GM19463 (cell line): ENCODE measurements at regions not wholly inside any gene's neighbourhood (a gene's known extent, or its start where the extent isn't known, plus 50 kb on each side); places are given as distances from the start of the nearest gene placed in this dataset.
"Not testable (repeated sequence)": the region's sequence is repeated elsewhere in the genome, so short reads cannot be mapped to it uniquely, and the experiment has no call there.

Source experiments
- ATAC-seq: cut with Tn5 transposase; IDR thresholded peaks from one replicate; pipeline ENCODE4 v1.9.1; 2021; ENCODE audit warnings: mild to moderate bottlenecking, moderate library complexity; ENCODE audit not compliant: unreplicated experiment

DNA sequence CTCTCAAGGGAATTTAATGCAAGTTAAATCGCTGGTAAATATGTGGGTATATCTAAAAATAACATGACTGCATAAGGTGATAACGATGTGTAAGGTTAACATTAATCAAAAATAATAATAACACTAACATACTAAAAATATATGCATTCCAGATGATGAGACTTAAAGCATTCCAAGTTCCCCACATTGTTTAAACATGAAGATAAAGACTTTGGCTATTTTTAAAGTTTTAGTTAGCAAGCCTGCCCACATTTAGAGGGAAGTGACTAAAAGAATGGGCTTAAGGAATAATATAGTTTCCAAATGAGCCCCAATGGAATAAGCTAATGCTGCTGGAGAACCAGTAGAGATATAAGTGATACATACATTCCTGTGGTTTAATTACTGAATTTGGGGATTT, 941.3 kb downstream of the TBC1D32 start:
- ATAC-seq = no peak

DNA sequence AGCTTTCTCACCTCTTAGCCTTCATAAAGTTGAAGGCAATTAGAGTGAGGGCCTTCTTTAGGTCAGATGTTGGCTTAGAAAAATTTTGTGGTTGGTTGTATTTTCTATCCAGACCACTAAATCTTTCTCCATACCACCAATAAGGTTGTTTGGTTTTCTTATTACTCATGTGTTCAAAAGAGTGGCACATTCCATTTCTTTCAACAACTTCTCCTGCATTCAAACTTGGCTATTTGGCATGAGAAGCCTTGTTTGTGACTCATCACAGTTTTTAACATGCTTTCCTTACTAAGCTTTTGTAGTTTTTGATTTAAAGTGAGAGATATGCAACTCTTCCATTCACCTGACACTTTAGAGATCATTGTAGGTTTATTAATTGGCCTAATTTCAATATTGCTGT, 949.6 kb downstream of the TBC1D32 start:
- ATAC-seq = no peak

- no peak for ATAC-seq
Observed at GRCh38 chr6:120383681-120384080, 950.6 kb downstream of the TBC1D32 start.

- ATAC-seq = peak; percentile 88
Observed at GRCh38 chr6:120378582-120379220, 955.6 kb downstream of the TBC1D32 start.

DNA sequence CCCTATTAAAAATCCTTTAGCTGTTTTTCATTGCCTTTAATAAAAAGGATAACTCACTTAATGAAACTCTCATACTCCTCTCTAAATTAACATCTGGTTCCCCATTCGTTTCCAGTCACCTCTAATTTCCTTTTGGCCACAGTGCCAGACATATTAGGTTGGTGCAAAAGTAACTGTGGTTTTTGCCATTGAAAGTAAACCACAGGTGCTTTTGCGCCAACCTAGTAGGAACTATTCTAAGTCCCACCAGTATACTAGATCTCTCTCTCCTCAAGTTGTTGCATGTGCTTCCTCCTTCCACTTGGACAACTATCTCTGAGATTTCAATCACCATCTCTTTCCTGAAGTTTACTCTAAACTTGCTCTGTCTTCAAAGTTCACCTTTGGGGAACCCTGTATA, 961.1 kb downstream of the TBC1D32 start:
- no peak for ATAC-seq

- ATAC-seq = no peak
Observed at GRCh38 chr6:120363429-120363828, 970.9 kb downstream of the TBC1D32 start.

GRCh38 chr6:120358535-120358934, 975.7 kb downstream of the TBC1D32 start:
- ATAC-seq = not testable (repeated sequence)

DNA sequence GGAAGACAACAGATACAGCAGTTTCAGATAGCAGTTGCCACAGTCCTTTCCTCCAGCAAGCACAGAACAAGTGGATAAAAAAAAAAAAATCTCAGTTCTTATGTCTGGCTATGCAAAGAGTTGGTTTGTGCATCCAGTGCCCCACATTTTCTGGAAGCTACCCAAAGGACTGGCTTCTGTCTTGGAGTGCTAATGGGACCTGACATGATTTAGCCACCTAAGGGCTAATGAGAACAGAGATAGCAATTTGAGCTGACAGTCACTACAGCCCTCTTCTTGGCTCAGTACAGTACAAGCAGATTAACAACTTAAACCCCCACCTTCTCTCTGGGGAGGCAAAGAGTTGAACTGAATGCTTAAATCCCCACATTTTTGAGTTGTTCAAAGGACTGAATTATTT, 976.8 kb downstream of the TBC1D32 start:
- ATAC-seq = no peak

DNA sequence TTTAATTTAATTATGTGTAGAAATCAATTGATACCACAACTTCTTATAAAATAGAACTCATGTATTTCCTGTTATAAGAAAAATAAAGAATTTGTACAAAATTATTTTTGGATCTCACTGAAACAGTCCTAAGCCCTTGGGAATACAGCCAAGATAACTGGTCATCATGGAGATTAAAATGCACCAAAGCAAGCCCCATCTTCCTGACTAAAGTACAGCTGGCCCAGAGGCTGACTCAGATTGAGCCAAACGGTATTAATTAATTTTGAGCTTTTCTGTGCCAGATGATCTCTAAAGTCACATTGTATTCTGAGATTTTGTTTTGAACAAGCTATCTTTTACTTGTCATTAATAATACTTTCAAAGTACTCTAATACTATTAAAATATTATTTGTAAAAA, 978.5 kb downstream of the TBC1D32 start:
- no peak for ATAC-seq

- ATAC-seq = peak; percentile 65
Observed at GRCh38 chr6:120354452-120355098, 979.7 kb downstream of the TBC1D32 start.

DNA sequence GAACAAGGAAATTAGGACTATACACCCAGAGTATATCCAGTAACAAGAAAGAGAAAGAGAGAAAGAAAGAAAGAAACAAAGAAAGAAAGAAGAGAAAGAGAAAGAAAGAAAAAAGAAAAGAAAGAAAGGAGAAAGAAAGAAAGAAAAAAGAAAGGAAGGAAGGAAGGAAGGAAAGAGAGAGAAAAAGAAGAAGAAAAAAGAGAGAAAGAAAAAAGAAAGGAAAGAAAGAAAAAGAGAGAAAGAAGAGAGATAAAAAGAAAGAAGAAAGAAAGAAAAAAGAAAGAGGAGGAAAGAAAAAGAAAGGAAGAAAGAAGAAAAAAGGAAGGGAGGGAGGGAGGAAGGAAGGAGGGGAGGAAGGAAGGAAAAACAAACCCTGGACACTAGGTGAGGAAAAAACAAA, 981.8 kb downstream of the TBC1D32 start:
- ATAC-seq = no peak

- ATAC-seq = no peak
Observed at GRCh38 chr6:120348926-120349325, 985.4 kb downstream of the TBC1D32 start.

DNA sequence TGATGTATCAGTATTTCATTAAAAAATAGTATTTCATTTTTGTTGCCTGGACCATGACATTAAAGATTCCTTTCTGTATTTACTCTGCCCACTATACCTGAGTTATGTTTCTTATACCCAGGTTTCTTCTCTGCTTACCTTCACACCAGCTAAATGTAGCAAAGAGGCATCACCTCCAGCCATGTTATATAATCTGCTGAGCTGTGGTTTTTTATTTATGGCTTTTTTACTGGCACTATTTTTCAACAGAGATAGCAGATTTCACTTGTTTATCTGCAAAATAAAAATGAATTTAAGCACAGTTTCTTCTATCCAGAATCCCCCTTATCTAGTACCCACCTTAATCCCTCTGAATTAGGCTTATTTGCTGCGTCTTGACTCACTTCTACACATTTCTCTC, 979.0 kb upstream of the MAN1A1 start:
- ATAC-seq = no peak

DNA sequence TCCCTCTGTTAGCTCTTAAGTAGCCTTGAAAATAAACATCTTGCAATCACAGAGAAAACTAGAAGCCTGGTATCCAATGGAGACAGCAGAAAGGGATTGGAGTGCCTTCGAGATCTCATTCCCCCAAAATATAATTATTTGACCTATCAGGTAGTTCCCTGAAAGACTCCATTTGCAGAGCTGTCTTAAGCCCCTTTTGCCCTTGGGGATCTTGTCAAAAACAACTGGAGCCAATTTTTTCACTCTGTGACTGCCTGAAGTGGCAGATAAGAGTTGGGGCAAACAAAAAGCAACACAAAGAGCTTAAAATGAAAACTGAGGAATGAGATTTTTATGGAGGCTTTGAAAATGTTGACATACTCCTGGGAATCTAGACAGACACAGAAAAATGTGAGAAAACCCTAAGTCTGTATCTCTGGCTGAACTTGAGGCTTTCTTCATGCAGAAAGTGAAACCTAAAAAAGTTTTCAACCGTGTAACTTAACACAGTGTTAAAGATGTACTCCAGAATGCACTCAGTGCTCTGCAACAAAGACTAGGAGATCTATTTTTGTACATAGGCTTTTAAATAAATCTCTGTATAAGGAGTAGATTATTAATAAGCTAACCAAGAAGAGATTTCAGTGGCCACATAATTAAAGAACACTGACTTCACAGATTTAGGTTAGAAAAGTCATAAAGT, 971.1 kb upstream of the MAN1A1 start:
- ATAC-seq = peak; percentile 78

DNA sequence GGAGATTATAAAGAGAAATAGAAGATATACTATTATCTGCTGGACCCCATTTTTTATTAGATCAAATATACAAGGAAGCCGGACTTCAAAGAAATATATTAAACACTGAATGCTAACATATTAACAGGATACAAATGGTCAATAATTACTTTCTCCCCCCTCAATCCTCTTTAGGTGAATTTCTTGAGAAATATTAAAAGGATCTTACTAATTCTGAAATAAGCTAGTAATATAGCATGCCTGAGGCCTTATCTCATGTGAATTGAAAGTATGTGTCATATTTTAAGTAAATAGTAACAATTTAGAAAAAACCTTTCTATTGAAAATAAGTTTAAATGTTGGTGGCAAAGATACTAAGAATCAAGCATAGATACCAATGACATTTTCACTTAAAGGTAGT, 954.7 kb upstream of the MAN1A1 start:
- peak; percentile 46 for ATAC-seq

DNA sequence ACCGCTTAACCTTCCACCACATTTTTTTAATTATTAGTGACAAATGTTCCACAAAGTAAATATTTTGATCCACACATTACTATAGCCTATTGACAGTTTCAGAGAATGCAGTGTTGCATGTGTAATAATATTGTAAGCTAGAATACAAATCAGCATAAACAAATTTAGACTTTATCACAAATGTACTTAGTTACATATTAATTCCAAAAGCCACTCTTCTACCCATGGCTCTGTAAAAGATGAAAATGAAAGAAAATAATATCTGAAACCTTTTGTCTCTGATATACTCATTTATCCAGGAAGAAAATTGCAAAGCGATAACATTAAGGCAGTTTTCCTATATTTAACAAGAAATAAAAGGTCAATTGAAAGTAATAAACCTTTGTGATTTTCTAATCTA, 954.0 kb upstream of the MAN1A1 start:
- peak; percentile 52 for ATAC-seq

DNA sequence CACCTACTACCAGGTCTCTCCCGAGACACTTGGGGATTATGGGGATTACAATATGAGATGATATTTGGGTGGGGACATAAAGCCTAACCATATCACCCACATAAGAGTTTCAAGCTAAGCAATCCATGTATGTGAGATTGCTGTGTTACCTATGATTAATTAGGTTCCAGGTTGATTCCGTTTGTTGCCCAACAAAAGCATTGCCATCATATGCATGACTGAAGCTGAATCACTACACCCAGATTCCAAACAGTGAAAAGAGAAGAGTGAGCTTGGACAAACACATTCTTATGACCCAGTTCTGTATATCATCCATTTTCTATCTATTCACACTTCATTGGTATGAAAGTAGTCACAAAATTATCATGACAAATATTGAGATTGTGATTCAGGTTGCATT, 952.5 kb upstream of the MAN1A1 start:
- no peak for ATAC-seq

GRCh38 chr6:120290964-120291363, 941.4 kb upstream of the MAN1A1 start:
- ATAC-seq = peak; percentile 48

GRCh38 chr6:120282005-120282404, 932.4 kb upstream of the MAN1A1 start:
- ATAC-seq = no peak

GRCh38 chr6:120279466-120280167, 930.1 kb upstream of the MAN1A1 start:
- no peak for ATAC-seq

DNA sequence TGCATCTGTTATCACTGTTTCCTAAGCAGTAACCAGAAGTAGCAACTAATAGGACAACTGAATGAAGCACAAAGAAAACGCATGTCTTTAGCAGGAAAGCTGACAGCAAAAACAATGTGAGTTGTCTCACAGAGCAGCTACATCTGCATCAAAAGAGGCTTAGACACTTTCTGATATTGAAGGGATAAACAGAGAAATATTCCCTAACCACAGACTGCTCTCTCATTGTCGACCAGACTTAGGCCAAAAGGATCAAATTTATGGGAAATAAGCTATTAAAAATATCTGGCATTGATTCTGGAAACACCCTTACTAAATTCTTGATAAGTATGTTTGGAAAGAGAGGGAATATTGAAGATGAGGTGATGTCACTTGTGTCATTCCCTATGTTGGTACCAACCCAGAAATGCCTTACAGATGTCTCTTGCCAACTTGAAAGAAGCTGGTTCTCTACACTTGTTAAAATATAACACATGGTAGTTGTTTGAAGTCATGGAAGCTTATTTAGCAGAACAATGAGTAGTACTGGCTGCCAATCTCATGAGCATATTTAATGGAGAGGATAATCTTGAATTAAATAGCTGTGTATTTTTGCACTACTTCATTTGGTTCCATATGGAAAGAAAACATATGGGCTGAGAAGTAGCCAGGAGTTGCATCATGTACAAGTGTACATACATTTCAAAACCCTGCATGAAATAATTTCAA, 929.3 kb upstream of the MAN1A1 start:
- ATAC-seq = no peak
